Keratinocyte (primary cell): ENCODE measurements at regions not wholly inside any gene's neighbourhood (a gene's known extent, or its start where the extent isn't known, plus 50 kb on each side); places are given as distances from the start of the nearest gene placed in this dataset.
"Not testable (repeated sequence)": the region's sequence is repeated elsewhere in the genome, so short reads cannot be mapped to it uniquely, and the experiment has no call there.

ENCODE experiments used
- DNase-seq: peaks from one replicate; pipeline ENCODE4 v3.0.0-alpha.2; 2011; ENCODE audit warnings: low read depth, missing footprints, low spot score
- FAIRE-seq: peaks from 2 replicates; lab custom pipeline; 2011; peaks lifted over from hg19 to GRCh38; lab: Jason Lieb, UNC
- H2AFZ ChIP-seq: 2 replicates; pipeline ENCODE4 v1.6.0; 2012; ENCODE audit warnings: low read length, control low read depth, inconsistent platforms; ENCODE audit not compliant: control insufficient read depth
- H3K27ac ChIP-seq: 2 replicates; pipeline ENCODE4 v1.5.1; 2011; ENCODE audit warnings: low read length; ENCODE audit not compliant: control insufficient read depth, insufficient read depth
- H3K27me3 ChIP-seq: 3 replicates; pipeline ENCODE4 v1.6.0; 2011; ENCODE audit warnings: low read length; ENCODE audit not compliant: control insufficient read depth, insufficient read depth; ENCODE audit errors: extremely low read depth
- H3K36me3 ChIP-seq, 2 experiments: 2 replicates in 1 of 2; 3 replicates in 1 of 2; pipeline ENCODE4 v1.5.1; 2011; ENCODE audit warnings: low read length in 2 of 2, mild to moderate bottlenecking in 1 of 2; ENCODE audit not compliant: control insufficient read depth in 2 of 2, insufficient read depth in 2 of 2; ENCODE audit errors: extremely low read depth in 1 of 2
- H3K4me1 ChIP-seq: 3 replicates; pipeline ENCODE4 v1.5.1; 2011; ENCODE audit warnings: low read length; ENCODE audit not compliant: control insufficient read depth, insufficient read depth; ENCODE audit errors: extremely low read depth
- H3K4me2 ChIP-seq: 3 replicates; pipeline ENCODE4 v1.6.0; 2011; ENCODE audit warnings: low read depth, low read length; ENCODE audit not compliant: control insufficient read depth, insufficient read depth; ENCODE audit errors: extremely low read depth
- H3K4me3 ChIP-seq, 3 experiments: fragments of 200-600 bp in 1 of 3; sonication (generic) in 1 of 3; 2 replicates in 2 of 3; 3 replicates in 1 of 3; pipeline ENCODE4 v1.5.1; 2011 to 2016; ENCODE audit warnings: low read length in 3 of 3, mild to moderate bottlenecking in 3 of 3, control low read depth in 2 of 3, inconsistent platforms in 1 of 3, low read depth in 1 of 3, mixed read lengths in 1 of 3, mixed run types in 1 of 3, moderate library complexity in 1 of 3; ENCODE audit not compliant: control insufficient read depth in 2 of 3, insufficient read depth in 2 of 3; ENCODE audit errors: extremely low read depth in 1 of 3
- H3K79me2 ChIP-seq: 2 replicates; pipeline ENCODE4 v1.6.0; 2012; ENCODE audit warnings: low read length; ENCODE audit not compliant: control insufficient read depth, insufficient read depth
- H3K9ac ChIP-seq: 3 replicates; pipeline ENCODE4 v1.6.0; 2011; ENCODE audit warnings: low read length; ENCODE audit not compliant: control insufficient read depth, insufficient read depth; ENCODE audit errors: extremely low read depth
- H3K9me1 ChIP-seq: 3 replicates; pipeline ENCODE4 v1.6.0; 2011; ENCODE audit warnings: low read length; ENCODE audit not compliant: control insufficient read depth, insufficient read depth; ENCODE audit errors: extremely low read depth
- H3K9me3 ChIP-seq: 2 replicates; pipeline ENCODE4 v1.5.1; 2012; ENCODE audit warnings: low read depth, low read length; ENCODE audit not compliant: control insufficient read depth
- H4K20me1 ChIP-seq: 3 replicates; pipeline ENCODE4 v1.6.0; 2011; ENCODE audit warnings: low read length; ENCODE audit not compliant: control insufficient read depth, insufficient read depth; ENCODE audit errors: extremely low read depth
- CTCF ChIP-seq, 3 experiments: IDR thresholded peaks in 1 of 3; conservative IDR thresholded peaks in 1 of 3; optimal IDR thresholded peaks in 1 of 3; 2 replicates in 2 of 3; 3 replicates in 1 of 3; pipeline versions ENCODE3 to v1.5.1; 2011; ENCODE audit warnings: low read length in 3 of 3, mild to moderate bottlenecking in 3 of 3, moderate library complexity in 2 of 3, control low read depth in 1 of 3, inconsistent platforms in 1 of 3; ENCODE audit not compliant: insufficient read depth in 2 of 3; ENCODE audit errors: extremely low read depth in 1 of 3
- EZH2 ChIP-seq: IDR thresholded peaks from one replicate; pipeline ENCODE4 v1.6.1; 2012; ENCODE audit warnings: inconsistent platforms, mild to moderate bottlenecking, low read length, moderate library complexity
- dilution Hi-C: fragments of 300-500 bp; cut with MboI; formaldehyde crosslinking; loops from one replicate; pipeline ENCODE4 v1.7.0; 2020; ENCODE audit warnings: low sequenced_read_pairs; ENCODE audit not compliant: extremely low pct_ligation_motif_present

- dilution Hi-C loops: no loop called here
- no peak overlapping the region for H3K4me2 ChIP-seq
- no peaks in the 10 kb centered on the region for H4K20me1 ChIP-seq
- no peak overlapping the region for H3K27ac ChIP-seq
- no peaks in the 10 kb centered on the region for H3K79me2 ChIP-seq
- no peaks in the 10 kb centered on the region for H3K4me1 ChIP-seq
- no peak for TF ChIP-seq EZH2
- no peak for TF ChIP-seq CTCF (optimal IDR thresholded peaks at IDR 0.05 in 1 of 3, IDR thresholded peaks at IDR 0.05 in 1 of 3, conservative IDR thresholded peaks at IDR 0.05 in 1 of 3; ENCODE audit: extremely low read depth in 1 of 3, insufficient read depth in 2 of 3, low read length in 3 of 3)
- DNase-seq (no peak), FAIRE-seq (no peak)
- no peak overlapping the region for H3K4me3 ChIP-seq
- no peak overlapping the region for H3K9ac ChIP-seq
- H3K9me3 ChIP-seq: no peaks in the 10 kb centered on the region
- H3K27me3 ChIP-seq: no peaks in the 10 kb centered on the region
- H3K9me1 ChIP-seq: no peaks in the 10 kb centered on the region
- H3K36me3 ChIP-seq: no peaks in the 10 kb centered on the region
- no peak overlapping the region for H2AFZ ChIP-seq
Measured at GRCh38 chr18:51506811-51507210, 309.3 kb upstream of the MEX3C start.

GRCh38 chr18:51508410-51508809, 310.9 kb upstream of the MEX3C start:
- H3K4me1 ChIP-seq, H3K4me2 ChIP-seq, dilution Hi-C loops: not testable (repeated sequence)

GRCh38 chr18:51510020-51510419, 312.5 kb upstream of the MEX3C start:
- no peaks in the 10 kb centered on the region for H3K27me3 ChIP-seq
- no peak overlapping the region for H3K9ac ChIP-seq
- H3K4me1 ChIP-seq: peaks cover 13% of the 10 kb centered on the region
- no peaks in the 10 kb centered on the region for H3K9me3 ChIP-seq
- dilution Hi-C loops: no loop called here
- FAIRE-seq: no peak
- no peaks in the 10 kb centered on the region for H4K20me1 ChIP-seq
- no peak overlapping the region for H3K4me2 ChIP-seq
- no peaks in the 10 kb centered on the region for H3K79me2 ChIP-seq
- no peak overlapping the region for H3K4me3 ChIP-seq
- no peak overlapping the region for H3K27ac ChIP-seq
- no peak overlapping the region for H2AFZ ChIP-seq
- H3K36me3 ChIP-seq: no peaks in the 10 kb centered on the region
- H3K9me1 ChIP-seq: no peaks in the 10 kb centered on the region
- no peak for TF ChIP-seq CTCF (optimal IDR thresholded peaks at IDR 0.05 in 1 of 3, IDR thresholded peaks at IDR 0.05 in 1 of 3, conservative IDR thresholded peaks at IDR 0.05 in 1 of 3; ENCODE audit: extremely low read depth in 1 of 3, insufficient read depth in 2 of 3, low read length in 3 of 3)
- TF ChIP-seq EZH2: no peak
- DNase-seq: no peak

More at GRCh38 chr18:51508410-51508809, 310.9 kb upstream of the MEX3C start:
- H3K79me2 ChIP-seq, H4K20me1 ChIP-seq, H3K4me3 ChIP-seq, H3K9me1 ChIP-seq, H3K9ac ChIP-seq, DNase-seq, H2AFZ ChIP-seq, H3K36me3 ChIP-seq, H3K27ac ChIP-seq, FAIRE-seq, H3K9me3 ChIP-seq, H3K27me3 ChIP-seq: not testable (repeated sequence)
